HCT116 (cell line): ENCODE measurements at regions not wholly inside any gene's neighbourhood (a gene's known extent, or its start where the extent isn't known, plus 50 kb on each side); places are given as distances from the start of the nearest gene placed in this dataset.
"Not testable (repeated sequence)": the region's sequence is repeated elsewhere in the genome, so short reads cannot be mapped to it uniquely, and the experiment has no call there.

Experiments
- ATAC-seq: fragments of 200-7000 bp; cut with Tn5 transposase; 2 replicates; pipeline ENCODE4 v1.9.1; 2020; ENCODE audit warnings: mild to moderate bottlenecking, moderate library complexity
- BruUV-seq: library from RNA; stranded (reverse); fragments of 400-500 nt; replicated peaks from 2 replicates; lab custom pipeline; 2021; lab: Mats Ljungman, UMichigan
- CTCF ChIA-PET: fragments of 300-600 bp; sonication (Branson Sonifier 250); formaldehyde crosslinking; loops from one replicate; lab custom pipeline; 2021; ENCODE audit warnings: antibody characterized with exemption; lab: Charles Lee
- POLR2A ChIA-PET: fragments of 300-600, 350-600 bp; sonication (Branson Sonifier 250); formaldehyde crosslinking; loops from one replicate; lab custom pipeline; 2021; ENCODE audit warnings: antibody characterized with exemption; lab: Charles Lee
- RAD21 ChIA-PET, 2 experiments: fragments of 300-600 bp; sonication (Branson Sonifier 250); formaldehyde crosslinking; loops; one replicate each; lab custom pipeline; 2023; ENCODE audit warnings: low total read pairs in 2 of 2; ENCODE audit not compliant: uncharacterized antibody in 2 of 2, unreplicated experiment in 2 of 2, low non-redundant PET in 1 of 2; lab: Charles Lee
- DNase-seq: peaks from one replicate; pipeline ENCODE4 v3.0.0-alpha.2; 2010; ENCODE audit warnings: low read depth, low spot score
- H2AFZ ChIP-seq: fragments of 200-600 bp; shearing (Covaris generic), sonication (generic); 2 replicates; pipeline ENCODE4 v1.6.1; 2017; ENCODE audit warnings: low read depth, mixed run types, mixed read lengths, antibody characterized with exemption, low read length; ENCODE audit not compliant: poor library complexity, severe bottlenecking
- H3K27ac ChIP-seq: 2 replicates; pipeline ENCODE4 v1.5.1; 2012; ENCODE audit warnings: low read depth, low read length
- H3K27me3 ChIP-seq: fragments of 200-600 bp; sonication (generic); 2 replicates; pipeline ENCODE4 v1.6.1; 2016; ENCODE audit warnings: mixed run types, low read length, mixed read lengths; ENCODE audit not compliant: insufficient read depth
- H3K36me3 ChIP-seq, 2 experiments: fragments of 200-500 bp in 1 of 2; fragments of 200-600 bp in 1 of 2; sonication (Bioruptor generic) in 1 of 2; sonication (generic) in 1 of 2; 2 replicates each; pipeline versions ENCODE4 v1.5.1 to v1.6.1; 2014 to 2016; ENCODE audit warnings: low read length in 2 of 2, inconsistent platforms in 1 of 2, mixed read lengths in 1 of 2, mixed run types in 1 of 2; ENCODE audit not compliant: insufficient read depth in 2 of 2, control insufficient read depth in 1 of 2
- H3K4me1 ChIP-seq, 2 experiments: fragments of 200-600 bp in 1 of 2; sonication (generic) in 1 of 2; 2 replicates each; pipeline versions ENCODE4 v1.5.1 to v1.6.1; 2012 to 2017; ENCODE audit warnings: low read length in 2 of 2, inconsistent platforms in 1 of 2, mild to moderate bottlenecking in 1 of 2, mixed read lengths in 1 of 2, mixed run types in 1 of 2, moderate library complexity in 1 of 2; ENCODE audit not compliant: insufficient read depth in 2 of 2, control insufficient read depth in 1 of 2
- H3K4me2 ChIP-seq: fragments of 200-600 bp; sonication (generic); 2 replicates; pipeline ENCODE4 v1.6.1; 2017; ENCODE audit warnings: mixed run types, low read length, mixed read lengths
- H3K4me3 ChIP-seq, 2 experiments: fragments of 200-600 bp in 1 of 2; sonication (generic) in 1 of 2; replicated peaks in 1 of 2; 2 replicates each; pipeline ENCODE4 v1.5.1; 2011 to 2016; ENCODE audit warnings: low read length in 2 of 2, control low read depth in 1 of 2, low read depth in 1 of 2, mild to moderate bottlenecking in 1 of 2, mixed read lengths in 1 of 2, mixed run types in 1 of 2
- H3K79me2 ChIP-seq: fragments of 200-600 bp; sonication (generic); 2 replicates; pipeline ENCODE4 v1.6.1; 2017; ENCODE audit warnings: mild to moderate bottlenecking, mixed run types, low read length, moderate library complexity, mixed read lengths; ENCODE audit not compliant: insufficient read depth
- H3K9ac ChIP-seq: fragments of 200-600 bp; sonication (generic); 2 replicates; pipeline ENCODE4 v1.6.1; 2016; ENCODE audit warnings: low read length, mixed read lengths
- H3K9me2 ChIP-seq: fragments of 200-600 bp; sonication (generic), shearing (Covaris generic); 2 replicates; pipeline ENCODE4 v1.6.1; 2017; ENCODE audit warnings: mixed run types, mild to moderate bottlenecking, moderate library complexity; ENCODE audit not compliant: insufficient read depth
- H3K9me3 ChIP-seq, 2 experiments: fragments of 200-500 bp in 1 of 2; fragments of 200-600 bp in 1 of 2; sonication (Bioruptor generic) in 1 of 2; sonication (generic) in 1 of 2; 2 replicates each; pipeline ENCODE4 v1.6.1; 2014 to 2017; ENCODE audit warnings: low read length in 2 of 2, mixed read lengths in 2 of 2, inconsistent platforms in 1 of 2, low read depth in 1 of 2, mild to moderate bottlenecking in 1 of 2, mixed run types in 1 of 2, moderate library complexity in 1 of 2; ENCODE audit not compliant: control insufficient read depth in 1 of 2, insufficient read depth in 1 of 2
- H4K20me1 ChIP-seq: fragments of 200-600 bp; sonication (generic), shearing (Covaris generic); 2 replicates; pipeline ENCODE4 v1.6.1; 2017; ENCODE audit warnings: mixed run types, mild to moderate bottlenecking, moderate library complexity; ENCODE audit not compliant: insufficient read depth
- MAX ChIP-seq: IDR thresholded peaks from 2 replicates; pipeline ENCODE4 v1.6.1; 2012
- intact Hi-C: fragments of 100-400 bp; cut with micrococcal nuclease; formaldehyde crosslinking; loops from 2 replicates; pipeline ENCODE4 v1.10.0; 2022

GRCh38 chr5:179448282-179448681 lies 102.1 kb upstream of the RUFY1 start:
- H3K27me3 ChIP-seq, H2AFZ ChIP-seq, DNase-seq, POLR2A ChIA-PET, RAD21 ChIA-PET, H3K27ac ChIP-seq, H3K9me3 ChIP-seq, H3K4me2 ChIP-seq, H3K79me2 ChIP-seq, BruUV-seq, H3K36me3 ChIP-seq, H3K9me2 ChIP-seq, intact Hi-C loops, CTCF ChIA-PET, H4K20me1 ChIP-seq, H3K4me1 ChIP-seq, H3K9ac ChIP-seq, H3K4me3 ChIP-seq: not testable (repeated sequence)
- peak; percentile 75 for ATAC-seq

- H3K36me3 ChIP-seq, H3K27ac ChIP-seq, H3K9me2 ChIP-seq, H3K9ac ChIP-seq, H4K20me1 ChIP-seq, H3K4me1 ChIP-seq, DNase-seq, CTCF ChIA-PET, H3K9me3 ChIP-seq, H2AFZ ChIP-seq, intact Hi-C loops, POLR2A ChIA-PET, H3K4me3 ChIP-seq, H3K79me2 ChIP-seq, BruUV-seq, H3K4me2 ChIP-seq, H3K27me3 ChIP-seq, ATAC-seq, RAD21 ChIA-PET: not testable (repeated sequence)
These were observed 97.0 kb upstream of the ADAMTS2 start for GRCh38 chr5:179442289-179442688.

- Histone ChIP-seq H3K9ac (no peak overlapping the region), H3K79me2 (no peaks in the 10 kb centered on the region), H3K4me3 (no peak overlapping the region), H3K9me2 (no peaks in the 10 kb centered on the region), H3K27ac (no peak overlapping the region), H2AFZ (no peak overlapping the region), H3K4me1 (no peaks in the 10 kb centered on the region), H3K36me3 (no peaks in the 10 kb centered on the region), H3K9me3 (no peaks in the 10 kb centered on the region), H3K27me3 (no peaks in the 10 kb centered on the region), H4K20me1 (no peaks in the 10 kb centered on the region), H3K4me2 (no peak overlapping the region)
- ChIA-PET RAD21 (no interaction called here), POLR2A (no interaction called here), CTCF (no interaction called here)
- TF ChIP-seq MAX: no peak
- intact Hi-C loops: no loop called here
- DNase-seq (no peak), ATAC-seq (no peak)
- no TSS peak for BruUV-seq
These were observed 94.1 kb upstream of the ADAMTS2 start for GRCh38 chr5:179439181-179439985.
